Gastrocnemius medialis (tissue), 4 donors: ENCODE measurements at regions not wholly inside any gene's neighbourhood (a gene's known extent, or its start where the extent isn't known, plus 50 kb on each side); places are given as distances from the start of the nearest gene placed in this dataset.

Experiments used
- ATAC-seq, 2 donors: fragments of 150-250 bp; one replicate each; pipeline ENCODE4 v1.9.1; 2016
- DNase-seq, 2 donors: peaks; one replicate each; pipeline ENCODE4 v3.0.0-alpha.2; 2019
- H3K27ac ChIP-seq, 4 donors: fragments of 200-600 bp; sonication (generic); 1 replicate in 1 of 4; 2 replicates in 3 of 4; pipeline ENCODE4 v1.5.1; 2016 to 2018; ENCODE audit warnings: mild to moderate bottlenecking in 2 of 4, moderate library complexity in 1 of 4
- H3K27me3 ChIP-seq, 3 donors: fragments of 200-600 bp; sonication (generic) in 2 of 3; 1 replicate in 1 of 3; 2 replicates in 2 of 3; pipeline versions ENCODE4 v1.5.1 to v1.6.0; 2016 to 2019; ENCODE audit warnings: mild to moderate bottlenecking in 1 of 3, moderate library complexity in 1 of 3
- H3K36me3 ChIP-seq, 2 donors: fragments of 200-600 bp; sonication (generic) in 1 of 2; one replicate each; pipeline ENCODE4 v1.5.1; 2017 to 2018
- H3K4me1 ChIP-seq, 2 donors: fragments of 200-600 bp; sonication (generic) in 1 of 2; one replicate each; pipeline ENCODE4 v1.5.1; 2016 to 2017; ENCODE audit warnings: mild to moderate bottlenecking in 2 of 2
- H3K4me3 ChIP-seq, 4 donors: fragments of 200-600 bp; sonication (generic) in 3 of 4; 1 replicate in 1 of 4; 2 replicates in 3 of 4; pipeline ENCODE4 v1.5.1; 2016 to 2019; ENCODE audit warnings: mild to moderate bottlenecking in 2 of 4
- H3K9me3 ChIP-seq, 3 donors: fragments of 200-600 bp; sonication (generic) in 2 of 3; 1 replicate in 1 of 3; 2 replicates in 2 of 3; pipeline ENCODE4 v1.5.1; 2016 to 2019
- POLR2A ChIP-seq, 2 donors: fragments of 450-650 bp; IDR thresholded peaks; one replicate each; pipeline ENCODE4 v1.6.1; 2017; ENCODE audit warnings: antibody characterized with exemption in 2 of 2, mild to moderate bottlenecking in 2 of 2, moderate library complexity in 2 of 2
- in situ Hi-C, 4 donors: fragments of 200-750 bp; cut with MboI; loops; one replicate each; pipeline versions ENCODE4 v1.15.0 to v1.8.0; 2017; ENCODE audit warnings: low sequenced_read_pairs in 4 of 4
- intact Hi-C: fragments of 100-400 bp; cut with DNase I; formaldehyde crosslinking; loops from one replicate; pipeline ENCODE4 v1.15.1; 2023; ENCODE audit warnings: low total_unique reads
- TF ChIP-seq, protein P1 (sequence below), 5 experiments: fragments of 450-650 bp in 3 of 5; fragments of 200-600 bp in 2 of 5; sonication (generic) in 2 of 5; IDR thresholded peaks in 4 of 5; conservative IDR thresholded peaks in 1 of 5; 1 replicate in 4 of 5; 2 replicates in 1 of 5; pipeline ENCODE4 v1.5.1; 2016 to 2019; ENCODE audit warnings: antibody characterized with exemption in 5 of 5, mild to moderate bottlenecking in 3 of 5, moderate library complexity in 3 of 5

DNA sequence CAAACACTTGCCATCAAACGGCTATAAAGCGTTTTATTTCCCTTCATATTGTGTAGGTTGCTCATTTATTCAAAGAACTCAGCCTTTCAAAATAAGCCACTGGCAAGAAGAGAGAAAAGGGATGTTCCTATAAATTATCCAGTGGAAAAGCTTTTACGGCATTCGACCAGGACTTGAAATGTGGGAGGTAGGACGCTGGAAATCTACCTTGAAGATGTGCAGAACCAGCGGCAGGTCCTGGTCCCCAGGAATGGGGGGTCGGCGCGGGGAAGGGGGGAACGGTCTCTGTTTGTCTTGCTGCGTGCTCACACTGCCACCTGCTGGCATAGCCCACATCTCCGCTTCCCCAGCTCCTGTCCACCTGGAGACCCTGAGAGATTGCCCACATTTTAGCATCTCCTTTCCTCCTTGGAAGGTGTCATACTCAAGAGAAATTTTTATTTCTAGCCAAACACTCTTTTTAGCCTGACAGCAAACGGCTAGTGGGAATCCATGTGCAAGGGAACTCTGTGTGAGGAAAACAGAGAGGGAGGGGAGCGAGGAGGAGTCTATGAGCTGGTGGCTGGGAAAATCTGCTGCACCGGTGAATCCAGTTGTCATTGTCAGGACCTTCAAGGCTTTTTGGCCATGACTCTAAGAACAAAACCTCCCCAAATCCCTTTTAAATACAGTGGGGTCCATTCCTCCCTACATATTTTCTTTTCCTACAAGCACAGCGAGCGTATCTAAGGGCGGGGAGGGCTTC lies 349.0 kb upstream of the PKDCC start:
- no peaks in the 10 kb centered on the region for H3K36me3 ChIP-seq
- intact Hi-C loops (no loop called here), in situ Hi-C loops (no loop called here)
- H3K4me3 ChIP-seq, result no peak overlapping the region
- no peak overlapping the region for H3K27ac ChIP-seq
- ATAC-seq (no peak), DNase-seq (no peak)
- H3K9me3 ChIP-seq, result no peaks in the 10 kb centered on the region
- no peaks in the 10 kb centered on the region for H3K27me3 ChIP-seq
- TF ChIP-seq, protein P1, sequence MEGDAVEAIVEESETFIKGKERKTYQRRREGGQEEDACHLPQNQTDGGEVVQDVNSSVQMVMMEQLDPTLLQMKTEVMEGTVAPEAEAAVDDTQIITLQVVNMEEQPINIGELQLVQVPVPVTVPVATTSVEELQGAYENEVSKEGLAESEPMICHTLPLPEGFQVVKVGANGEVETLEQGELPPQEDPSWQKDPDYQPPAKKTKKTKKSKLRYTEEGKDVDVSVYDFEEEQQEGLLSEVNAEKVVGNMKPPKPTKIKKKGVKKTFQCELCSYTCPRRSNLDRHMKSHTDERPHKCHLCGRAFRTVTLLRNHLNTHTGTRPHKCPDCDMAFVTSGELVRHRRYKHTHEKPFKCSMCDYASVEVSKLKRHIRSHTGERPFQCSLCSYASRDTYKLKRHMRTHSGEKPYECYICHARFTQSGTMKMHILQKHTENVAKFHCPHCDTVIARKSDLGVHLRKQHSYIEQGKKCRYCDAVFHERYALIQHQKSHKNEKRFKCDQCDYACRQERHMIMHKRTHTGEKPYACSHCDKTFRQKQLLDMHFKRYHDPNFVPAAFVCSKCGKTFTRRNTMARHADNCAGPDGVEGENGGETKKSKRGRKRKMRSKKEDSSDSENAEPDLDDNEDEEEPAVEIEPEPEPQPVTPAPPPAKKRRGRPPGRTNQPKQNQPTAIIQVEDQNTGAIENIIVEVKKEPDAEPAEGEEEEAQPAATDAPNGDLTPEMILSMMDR (IDR thresholded peaks at IDR 0.05 in 4 of 5, conservative IDR thresholded peaks at IDR 0.05 in 1 of 5), result peak; percentile 15 to 59 (median 58)
- TF ChIP-seq POLR2A (IDR thresholded peaks at IDR 0.05), result no peak
- H3K4me1 ChIP-seq, result no peaks in the 10 kb centered on the region

DNA sequence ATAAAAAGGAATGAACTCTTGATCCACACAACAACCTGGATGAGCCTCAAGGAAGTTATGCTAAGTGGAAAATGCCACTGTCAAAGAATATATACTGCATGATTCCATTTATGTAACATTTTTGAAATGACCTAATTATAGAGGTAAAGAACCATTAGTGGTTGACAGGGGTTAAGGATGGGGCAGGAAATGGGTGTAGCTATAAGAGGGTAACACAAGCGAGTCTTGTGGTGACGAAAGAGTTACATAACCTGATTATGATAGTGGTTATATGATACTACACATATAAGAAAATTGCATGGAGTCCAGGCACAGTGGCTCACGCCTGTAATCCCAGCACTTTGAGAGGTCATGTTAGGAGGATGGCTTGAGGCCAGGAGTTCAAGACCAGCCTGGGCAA lies 346.6 kb upstream of the PKDCC start:
- H3K4me1 ChIP-seq, result no peaks in the 10 kb centered on the region
- H3K27me3 ChIP-seq, result no peaks in the 10 kb centered on the region
- TF ChIP-seq, protein P1 (IDR thresholded peaks at IDR 0.05 in 4 of 5, conservative IDR thresholded peaks at IDR 0.05 in 1 of 5), result no peak
- no peak for TF ChIP-seq POLR2A (IDR thresholded peaks at IDR 0.05)
- H3K27ac ChIP-seq, result no peak overlapping the region
- H3K36me3 ChIP-seq, result no peaks in the 10 kb centered on the region
- no peak for ATAC-seq
- in situ Hi-C loops, result no loop called here
- no peak for DNase-seq
- H3K4me3 ChIP-seq, result no peak overlapping the region
- intact Hi-C loops, result no loop called here
- H3K9me3 ChIP-seq, result no peaks in the 10 kb centered on the region

DNA sequence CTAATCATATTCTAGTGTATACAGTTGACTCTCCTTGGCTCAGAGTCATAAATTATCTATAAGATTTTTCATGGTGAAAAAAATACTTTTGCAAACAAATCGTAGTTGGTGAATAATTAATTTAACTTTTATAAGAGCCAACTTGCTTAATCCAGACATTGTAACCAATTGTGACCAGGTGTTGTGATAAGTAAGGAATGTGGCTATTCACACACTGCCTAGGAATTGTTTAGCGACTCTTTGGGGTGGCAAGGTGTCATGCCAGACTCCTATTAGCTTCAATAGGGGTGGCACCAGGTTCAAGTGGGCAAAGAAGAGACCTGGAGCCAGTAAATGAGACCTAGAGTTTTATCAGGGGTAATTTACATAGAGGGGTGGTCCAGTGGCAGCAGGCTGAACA lies 344.7 kb upstream of the PKDCC start:
- in situ Hi-C loops (no loop called here), intact Hi-C loops (no loop called here)
- Histone ChIP-seq H3K4me3 (no peak overlapping the region), H3K4me1 (no peaks in the 10 kb centered on the region), H3K27me3 (no peaks in the 10 kb centered on the region), H3K27ac (no peak overlapping the region), H3K36me3 (no peaks in the 10 kb centered on the region), H3K9me3 (no peaks in the 10 kb centered on the region)
- ATAC-seq (no peak), DNase-seq (no peak)
- no peak for TF ChIP-seq POLR2A (IDR thresholded peaks at IDR 0.05)
- TF ChIP-seq, protein P1 (IDR thresholded peaks at IDR 0.05 in 4 of 5, conservative IDR thresholded peaks at IDR 0.05 in 1 of 5), result no peak

DNA sequence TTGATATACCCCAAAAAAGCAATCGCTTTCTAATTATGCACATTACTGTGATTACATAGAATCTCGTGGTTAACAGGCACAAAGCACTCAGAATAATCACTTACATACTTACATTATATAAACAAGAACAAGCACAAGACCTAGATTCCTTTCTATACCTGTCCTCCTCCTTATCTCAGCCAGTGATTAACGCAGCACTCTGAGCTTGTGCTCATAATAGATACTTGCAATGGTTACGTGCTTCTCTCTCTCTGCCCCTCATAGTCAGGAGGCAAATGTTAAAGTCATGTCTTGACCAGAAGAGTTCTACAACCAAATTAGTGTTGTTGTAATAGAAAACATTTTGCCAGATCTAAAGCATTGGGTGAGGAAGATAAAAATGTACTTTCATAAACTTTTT lies 342.2 kb upstream of the PKDCC start:
- no peak for DNase-seq
- Histone ChIP-seq H3K27me3 (no peaks in the 10 kb centered on the region), H3K4me1 (no peaks in the 10 kb centered on the region), H3K27ac (no peak overlapping the region), H3K4me3 (no peak overlapping the region), H3K9me3 (no peaks in the 10 kb centered on the region), H3K36me3 (no peaks in the 10 kb centered on the region)
- intact Hi-C loops (no loop called here), in situ Hi-C loops (no loop called here)
- no peak for ATAC-seq
- TF ChIP-seq, protein P1 (IDR thresholded peaks at IDR 0.05 in 4 of 5, conservative IDR thresholded peaks at IDR 0.05 in 1 of 5), result no peak
- no peak for TF ChIP-seq POLR2A (IDR thresholded peaks at IDR 0.05)

DNA sequence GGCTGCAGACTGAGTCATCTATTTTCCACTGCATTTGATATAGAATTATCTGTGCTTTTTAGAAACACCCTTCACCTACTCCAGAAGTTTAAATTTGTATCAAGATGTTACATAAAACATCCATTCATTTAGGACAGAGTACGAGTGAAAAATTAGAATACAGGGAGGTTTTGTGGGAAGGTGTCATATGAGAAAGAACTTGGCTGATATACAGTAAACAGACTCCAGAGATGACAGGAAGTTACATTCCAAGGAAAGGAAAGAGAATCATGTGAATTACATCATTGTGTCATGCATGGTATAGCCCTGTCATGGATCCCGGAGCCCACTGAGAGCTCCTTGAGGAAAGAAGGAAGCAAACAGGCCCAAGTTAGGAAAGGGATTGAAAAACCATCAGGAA lies 341.5 kb upstream of the PKDCC start:
- H3K4me1 ChIP-seq, result no peaks in the 10 kb centered on the region
- TF ChIP-seq POLR2A (IDR thresholded peaks at IDR 0.05), result no peak
- TF ChIP-seq, protein P1 (IDR thresholded peaks at IDR 0.05 in 4 of 5, conservative IDR thresholded peaks at IDR 0.05 in 1 of 5), result no peak
- in situ Hi-C loops, result no loop called here
- no peak overlapping the region for H3K27ac ChIP-seq
- no peaks in the 10 kb centered on the region for H3K27me3 ChIP-seq
- ATAC-seq, result no peak
- no peak overlapping the region for H3K4me3 ChIP-seq
- no peak for DNase-seq
- intact Hi-C loops, result no loop called here
- no peaks in the 10 kb centered on the region for H3K36me3 ChIP-seq
- no peaks in the 10 kb centered on the region for H3K9me3 ChIP-seq
